ENCODE measurements at regions not wholly inside any gene's neighbourhood (a gene's known extent, or its start where the extent isn't known, plus 50 kb on each side); places are given as distances from the start of the nearest gene placed in this dataset.
"Not testable (repeated sequence)": the region's sequence is repeated elsewhere in the genome, so short reads cannot be mapped to it uniquely, and the experiment has no call there.

- H3K27me3 ChIP-seq (ENCODE audit: control insufficient read depth, insufficient read depth, low read length); DNase-seq (ENCODE audit: low read depth, low spot score); POLR2A ChIA-PET; H3K27ac ChIP-seq (ENCODE audit: low read depth, low read length); H3K4me3 ChIP-seq (ENCODE audit: low read depth, low read length); CTCF ChIA-PET; H3K9me3 ChIP-seq (ENCODE audit: control insufficient read depth, insufficient read depth, low read length): not testable (repeated sequence)
These were observed 868.6 kb upstream of the TPTE start for GRCh38 chr21:9652819-9653218.

- CTCF ChIA-PET; H3K9me3 ChIP-seq (ENCODE audit: control insufficient read depth, insufficient read depth, low read length); H3K4me3 ChIP-seq (ENCODE audit: low read depth, low read length); H3K27me3 ChIP-seq (ENCODE audit: control insufficient read depth, insufficient read depth, low read length); DNase-seq (ENCODE audit: low read depth, low spot score); POLR2A ChIA-PET; H3K27ac ChIP-seq (ENCODE audit: low read depth, low read length): not testable (repeated sequence)
These were observed 866.2 kb upstream of the TPTE start for GRCh38 chr21:9655221-9655620.

DNA sequence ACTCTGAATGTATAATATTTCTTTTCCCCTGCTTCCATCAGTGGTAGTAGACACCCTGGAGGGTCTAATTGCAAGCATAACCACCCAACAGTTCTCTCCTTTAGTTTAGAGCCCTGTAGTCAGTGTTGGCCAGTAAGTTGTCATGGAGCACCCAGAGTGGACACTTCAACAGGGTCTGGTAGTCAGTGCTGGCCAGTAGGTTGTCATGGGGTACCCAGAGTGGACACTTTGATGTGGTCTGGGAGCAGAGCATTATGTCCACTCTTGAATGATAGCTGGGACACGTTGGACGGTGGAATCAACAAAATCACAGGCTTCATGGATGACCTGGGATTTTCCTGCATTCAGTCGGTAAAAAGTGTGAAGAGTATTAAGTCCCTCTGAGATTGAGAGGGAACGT is 864.9 kb upstream of the TPTE start:
- CTCF ChIA-PET; H3K9me3 ChIP-seq (ENCODE audit: control insufficient read depth, insufficient read depth, low read length); H3K27me3 ChIP-seq (ENCODE audit: control insufficient read depth, insufficient read depth, low read length); H3K27ac ChIP-seq (ENCODE audit: low read depth, low read length); H3K4me3 ChIP-seq (ENCODE audit: low read depth, low read length); DNase-seq (ENCODE audit: low read depth, low spot score); POLR2A ChIA-PET: not testable (repeated sequence)

DNA sequence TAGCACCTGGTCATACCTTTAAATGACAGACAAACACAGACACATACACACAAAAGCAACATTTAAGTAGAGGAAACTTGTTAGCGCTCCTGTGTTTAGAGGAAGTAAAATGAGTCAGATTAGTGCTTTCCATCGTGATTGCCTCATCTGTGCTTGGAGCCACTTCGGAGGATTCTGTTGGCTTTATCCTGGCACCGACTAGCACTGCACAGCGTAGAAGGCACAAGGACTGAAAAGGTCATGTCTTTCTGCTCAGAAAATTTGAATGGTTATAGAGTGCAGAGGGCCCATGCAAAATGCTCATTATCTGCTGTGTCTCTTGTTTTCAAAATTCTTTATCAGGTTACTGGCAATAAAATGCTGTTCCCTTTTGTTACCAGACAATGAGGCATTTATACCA is 863.6 kb upstream of the TPTE start:
- H3K27ac ChIP-seq (ENCODE audit: low read depth, low read length); POLR2A ChIA-PET; DNase-seq (ENCODE audit: low read depth, low spot score); CTCF ChIA-PET; H3K9me3 ChIP-seq (ENCODE audit: control insufficient read depth, insufficient read depth, low read length); H3K27me3 ChIP-seq (ENCODE audit: control insufficient read depth, insufficient read depth, low read length); H3K4me3 ChIP-seq (ENCODE audit: low read depth, low read length): not testable (repeated sequence)

DNA sequence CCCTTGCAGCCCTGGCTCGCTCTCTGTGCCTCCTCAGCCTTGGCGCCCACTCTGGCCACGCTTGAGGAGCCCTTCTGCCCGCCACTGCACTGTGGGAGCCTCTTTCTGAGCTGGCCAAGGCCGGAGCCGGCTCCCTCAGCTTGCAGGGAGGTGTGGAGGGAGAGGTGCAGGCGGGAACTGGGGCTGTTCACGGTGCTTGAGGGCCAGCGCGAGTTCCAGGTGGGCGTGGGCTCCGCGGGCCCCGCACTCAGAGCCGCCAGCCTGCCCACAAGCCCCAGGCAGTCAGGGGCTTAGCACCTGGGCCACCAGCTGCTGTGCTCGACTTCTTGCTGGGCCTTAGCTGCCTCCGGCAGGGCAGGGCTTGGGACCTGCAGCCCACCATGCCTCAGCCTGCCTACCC is 861.5 kb upstream of the TPTE start:
- CTCF ChIA-PET; POLR2A ChIA-PET; DNase-seq (ENCODE audit: low read depth, low spot score); H3K27me3 ChIP-seq (ENCODE audit: control insufficient read depth, insufficient read depth, low read length); H3K27ac ChIP-seq (ENCODE audit: low read depth, low read length); H3K9me3 ChIP-seq (ENCODE audit: control insufficient read depth, insufficient read depth, low read length); H3K4me3 ChIP-seq (ENCODE audit: low read depth, low read length): not testable (repeated sequence)

GRCh38 chr21:9663914-9664729 is 857.3 kb upstream of the TPTE start:
- H3K27me3 ChIP-seq (ENCODE audit: control insufficient read depth, insufficient read depth, low read length); DNase-seq (ENCODE audit: low read depth, low spot score); CTCF ChIA-PET; H3K4me3 ChIP-seq (ENCODE audit: low read depth, low read length); POLR2A ChIA-PET; H3K9me3 ChIP-seq (ENCODE audit: control insufficient read depth, insufficient read depth, low read length); H3K27ac ChIP-seq (ENCODE audit: low read depth, low read length): not testable (repeated sequence)

- H3K27ac ChIP-seq (ENCODE audit: low read depth, low read length); POLR2A ChIA-PET; CTCF ChIA-PET; H3K4me3 ChIP-seq (ENCODE audit: low read depth, low read length); H3K9me3 ChIP-seq (ENCODE audit: control insufficient read depth, insufficient read depth, low read length); DNase-seq (ENCODE audit: low read depth, low spot score); H3K27me3 ChIP-seq (ENCODE audit: control insufficient read depth, insufficient read depth, low read length): not testable (repeated sequence)
These were observed 845.6 kb upstream of the TPTE start for GRCh38 chr21:9675811-9676210.

GRCh38 chr21:9679029-9679428 is 842.4 kb upstream of the TPTE start:
- H3K4me3 ChIP-seq (ENCODE audit: low read depth, low read length); CTCF ChIA-PET; POLR2A ChIA-PET: not testable (repeated sequence)

GRCh38 chr21:9688945-9689344 is 832.4 kb upstream of the TPTE start:
- H3K27me3 ChIP-seq (ENCODE audit: control insufficient read depth, insufficient read depth, low read length); CTCF ChIA-PET; POLR2A ChIA-PET; H3K4me3 ChIP-seq (ENCODE audit: low read depth, low read length); DNase-seq (ENCODE audit: low read depth, low spot score); H3K27ac ChIP-seq (ENCODE audit: low read depth, low read length); H3K9me3 ChIP-seq (ENCODE audit: control insufficient read depth, insufficient read depth, low read length): not testable (repeated sequence)

More at GRCh38 chr21:9679029-9679428, 842.4 kb upstream of the TPTE start:
- not testable (repeated sequence) for H3K9me3 ChIP-seq (ENCODE audit: control insufficient read depth, insufficient read depth, low read length); H3K27ac ChIP-seq (ENCODE audit: low read depth, low read length); H3K27me3 ChIP-seq (ENCODE audit: control insufficient read depth, insufficient read depth, low read length); DNase-seq (ENCODE audit: low read depth, low spot score)

DNA sequence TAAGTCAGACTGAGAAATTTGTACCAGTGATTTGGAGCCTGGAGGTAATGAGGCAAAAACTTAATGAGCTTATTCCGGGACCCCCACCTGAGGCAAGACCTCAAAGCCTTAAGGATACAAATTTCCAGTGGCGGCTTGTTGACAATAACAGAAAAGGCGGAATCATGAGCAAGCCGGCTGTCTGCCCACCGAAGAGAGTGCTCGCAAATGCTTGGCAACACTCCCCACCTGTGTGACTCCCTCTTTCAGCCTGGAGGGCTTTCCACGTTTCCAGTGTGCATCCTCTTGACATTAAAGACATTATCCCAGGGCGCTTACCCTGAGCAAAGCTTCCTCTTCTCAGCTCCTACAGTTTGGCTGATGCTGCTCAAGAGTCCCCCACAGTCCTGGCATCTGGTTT is 830.4 kb upstream of the TPTE start:
- CTCF ChIA-PET, result not testable (repeated sequence)

GRCh38 chr21:9695759-9696158 is 825.6 kb upstream of the TPTE start:
- POLR2A ChIA-PET; H3K9me3 ChIP-seq (ENCODE audit: control insufficient read depth, insufficient read depth, low read length); H3K27me3 ChIP-seq (ENCODE audit: control insufficient read depth, insufficient read depth, low read length); DNase-seq (ENCODE audit: low read depth, low spot score); H3K4me3 ChIP-seq (ENCODE audit: low read depth, low read length); H3K27ac ChIP-seq (ENCODE audit: low read depth, low read length); CTCF ChIA-PET: not testable (repeated sequence)

More for the DNA sequence above, 830.4 kb upstream of the TPTE start:
- H3K27ac ChIP-seq (ENCODE audit: low read depth, low read length); DNase-seq (ENCODE audit: low read depth, low spot score); POLR2A ChIA-PET; H3K9me3 ChIP-seq (ENCODE audit: control insufficient read depth, insufficient read depth, low read length); H3K4me3 ChIP-seq (ENCODE audit: low read depth, low read length); H3K27me3 ChIP-seq (ENCODE audit: control insufficient read depth, insufficient read depth, low read length): not testable (repeated sequence)

GRCh38 chr21:9697751-9698150 is 823.6 kb upstream of the TPTE start:
- CTCF ChIA-PET; H3K4me3 ChIP-seq (ENCODE audit: low read depth, low read length); DNase-seq (ENCODE audit: low read depth, low spot score); H3K27me3 ChIP-seq (ENCODE audit: control insufficient read depth, insufficient read depth, low read length); POLR2A ChIA-PET; H3K9me3 ChIP-seq (ENCODE audit: control insufficient read depth, insufficient read depth, low read length); H3K27ac ChIP-seq (ENCODE audit: low read depth, low read length): not testable (repeated sequence)

DNA sequence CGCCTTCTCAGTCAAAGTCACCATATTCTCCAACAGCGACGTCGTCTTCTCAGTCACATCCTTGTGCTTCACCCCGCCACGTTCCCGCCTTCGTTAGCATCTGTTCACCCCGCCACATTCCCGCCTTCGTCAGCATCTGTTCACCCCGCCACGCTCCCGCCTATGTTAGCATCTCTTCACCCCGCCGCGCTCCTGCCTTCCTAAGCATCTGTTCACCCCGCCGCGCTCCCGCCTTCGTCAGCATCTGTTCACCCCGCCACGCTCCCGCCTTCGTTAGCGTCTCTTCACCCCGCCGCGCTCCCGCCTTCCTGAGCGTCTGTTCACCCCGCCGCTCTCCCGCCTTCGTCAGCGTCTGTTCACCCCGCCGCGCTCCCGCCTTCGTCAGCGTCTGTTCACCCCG is 816.4 kb upstream of the TPTE start:
- DNase-seq (ENCODE audit: low read depth, low spot score); H3K9me3 ChIP-seq (ENCODE audit: control insufficient read depth, insufficient read depth, low read length); H3K27ac ChIP-seq (ENCODE audit: low read depth, low read length); CTCF ChIA-PET; H3K27me3 ChIP-seq (ENCODE audit: control insufficient read depth, insufficient read depth, low read length); H3K4me3 ChIP-seq (ENCODE audit: low read depth, low read length); POLR2A ChIA-PET: not testable (repeated sequence)

Data from AG04450 (cell line).